ENCODE measurements at regions not wholly inside any gene's neighbourhood (a gene's known extent, or its start where the extent isn't known, plus 50 kb on each side); places are given as distances from the start of the nearest gene placed in this dataset.

GRCh38 chr4:81617545-81617944 lies 145.8 kb upstream of the RASGEF1B start:
- no peak overlapping the region for H3K4me3 Mint-ChIP-seq (ENCODE audit: unreplicated experiment)
- peaks cover 11% of the 10 kb centered on the region for H3K4me1 Mint-ChIP-seq (ENCODE audit: insufficient read depth, unreplicated experiment)
- no peak for TF ChIP-seq CTCF (IDR thresholded peaks at IDR 0.05; ENCODE audit: unreplicated experiment)
- no peak for DNase-seq (ENCODE audit: unreplicated experiment)
- H3K9me3 Mint-ChIP-seq (ENCODE audit: unreplicated experiment), result no peaks in the 10 kb centered on the region
- BruUV-seq (replicated peaks), result no TSS peak
- no peaks in the 10 kb centered on the region for H3K27me3 Mint-ChIP-seq (ENCODE audit: insufficient read depth, unreplicated experiment)
- no peaks in the 10 kb centered on the region for H3K36me3 Mint-ChIP-seq (ENCODE audit: insufficient read depth, unreplicated experiment)
- no peak overlapping the region for H3K27ac Mint-ChIP-seq (ENCODE audit: low read depth, unreplicated experiment)
- ChIA-PET CTCF (interaction anchor here (0.6 kb wide), 2 partner anchors 39 to 548 kb away, joined by 3 to 4 read pairs; no protein-coding TSS in a partner anchor), POLR2A (interaction anchor here (1.0 kb wide), 1 partner anchor 165 kb away, joined by 3 read pairs; no protein-coding TSS in a partner anchor)
- intact Hi-C loops (cut with micrococcal nuclease), result no loop called here

- CTCF ChIA-PET, result no interaction called here
- no peak for TF ChIP-seq CTCF (IDR thresholded peaks at IDR 0.05; ENCODE audit: unreplicated experiment)
- intact Hi-C loops (cut with micrococcal nuclease), result no loop called here
Observed at GRCh38 chr4:81611221-81611620, 139.5 kb upstream of the RASGEF1B start.

GRCh38 chr4:81609844-81610243 lies 138.1 kb upstream of the RASGEF1B start:
- Mint-ChIP-seq H3K4me3 (ENCODE audit: unreplicated experiment) (no peak overlapping the region), H3K27ac (ENCODE audit: low read depth, unreplicated experiment) (no peak overlapping the region), H3K36me3 (ENCODE audit: insufficient read depth, unreplicated experiment) (no peaks in the 10 kb centered on the region), H3K27me3 (ENCODE audit: insufficient read depth, unreplicated experiment) (no peaks in the 10 kb centered on the region), H3K9me3 (ENCODE audit: unreplicated experiment) (no peaks in the 10 kb centered on the region), H3K4me1 (ENCODE audit: insufficient read depth, unreplicated experiment) (peaks cover 21% of the 10 kb centered on the region)
- ChIA-PET CTCF (interaction anchor here (0.6 to 0.7 kb wide), 2 partner anchors 34 to 46 kb away, joined by 3 read pairs; no protein-coding TSS in a partner anchor), POLR2A (no interaction called here)
- intact Hi-C loops (cut with micrococcal nuclease), result no loop called here
- BruUV-seq (replicated peaks), result no TSS peak
- TF ChIP-seq CTCF (IDR thresholded peaks at IDR 0.05; ENCODE audit: unreplicated experiment), result no peak
- no peak for DNase-seq (ENCODE audit: unreplicated experiment)

More at GRCh38 chr4:81611221-81611620, 139.5 kb upstream of the RASGEF1B start:
- DNase-seq (ENCODE audit: unreplicated experiment), result no peak
- Mint-ChIP-seq H3K4me3 (ENCODE audit: unreplicated experiment) (no peak overlapping the region), H3K27me3 (ENCODE audit: insufficient read depth, unreplicated experiment) (no peaks in the 10 kb centered on the region), H3K36me3 (ENCODE audit: insufficient read depth, unreplicated experiment) (no peaks in the 10 kb centered on the region), H3K9me3 (ENCODE audit: unreplicated experiment) (no peaks in the 10 kb centered on the region), H3K4me1 (ENCODE audit: insufficient read depth, unreplicated experiment) (peaks cover 19% of the 10 kb centered on the region), H3K27ac (ENCODE audit: low read depth, unreplicated experiment) (no peak overlapping the region)
- BruUV-seq (replicated peaks), result no TSS peak
- POLR2A ChIA-PET, result no interaction called here

GRCh38 chr4:81607950-81608349 lies 136.2 kb upstream of the RASGEF1B start:
- Mint-ChIP-seq H3K9me3 (ENCODE audit: unreplicated experiment) (no peaks in the 10 kb centered on the region), H3K27ac (ENCODE audit: low read depth, unreplicated experiment) (no peak overlapping the region), H3K27me3 (ENCODE audit: insufficient read depth, unreplicated experiment) (no peaks in the 10 kb centered on the region), H3K36me3 (ENCODE audit: insufficient read depth, unreplicated experiment) (no peaks in the 10 kb centered on the region), H3K4me3 (ENCODE audit: unreplicated experiment) (no peak overlapping the region), H3K4me1 (ENCODE audit: insufficient read depth, unreplicated experiment) (peaks cover 21% of the 10 kb centered on the region)
- intact Hi-C loops (cut with micrococcal nuclease), result no loop called here
- ChIA-PET POLR2A (interaction anchor here (0.6 to 1.2 kb wide), 4 partner anchors 8 to 138 kb away, joined by 3 to 5 read pairs (median 3); no protein-coding TSS in a partner anchor), CTCF (no interaction called here)
- no TSS peak for BruUV-seq (replicated peaks)
- TF ChIP-seq CTCF (IDR thresholded peaks at IDR 0.05; ENCODE audit: unreplicated experiment), result no peak
- DNase-seq (ENCODE audit: unreplicated experiment), result peak; percentile 33
